Left renal cortex interstitium (tissue), 4 donors: ENCODE measurements at regions not wholly inside any gene's neighbourhood (a gene's known extent, or its start where the extent isn't known, plus 50 kb on each side); places are given as distances from the start of the nearest gene placed in this dataset.
"Not testable (repeated sequence)": the region's sequence is repeated elsewhere in the genome, so short reads cannot be mapped to it uniquely, and the experiment has no call there.

ENCODE experiments used
- DNase-seq, 4 donors: peaks; one replicate each; pipeline ENCODE4 v3.0.0-alpha.2; 2013; ENCODE audit warnings: low read depth in 4 of 4, low spot score in 2 of 4, missing footprints in 1 of 4

GRCh38 chr5:53263151-53263550, 153.6 kb upstream of the MOCS2 start:
- DNase-seq = no peak

GRCh38 chr5:53265043-53265442, 155.5 kb upstream of the MOCS2 start:
- DNase-seq = no peak

- not testable (repeated sequence) for DNase-seq
Measured at GRCh38 chr5:53268241-53268640, 158.7 kb upstream of the MOCS2 start.

GRCh38 chr5:53275666-53276065, 166.1 kb upstream of the MOCS2 start:
- no peak for DNase-seq

- DNase-seq = no peak
Measured at GRCh38 chr5:53276825-53277224, 167.3 kb upstream of the MOCS2 start.

GRCh38 chr5:53277491-53277890, 167.9 kb upstream of the MOCS2 start:
- no peak for DNase-seq

- DNase-seq = no peak
Measured at GRCh38 chr5:53287573-53287972, 178.0 kb upstream of the MOCS2 start.

- DNase-seq = no peak
Measured at GRCh38 chr5:53288511-53288910, 179.0 kb upstream of the MOCS2 start.

GRCh38 chr5:53291047-53291446, 181.5 kb upstream of the MOCS2 start:
- no peak for DNase-seq

- DNase-seq = no peak
Measured at GRCh38 chr5:53291528-53291927, 182.0 kb upstream of the MOCS2 start.

GRCh38 chr5:53298841-53299240, 181.6 kb upstream of the FST start:
- no peak for DNase-seq

- no peak for DNase-seq
Measured at GRCh38 chr5:53302529-53302928, 177.9 kb upstream of the FST start.

- no peak for DNase-seq
Measured at GRCh38 chr5:53303105-53303504, 177.3 kb upstream of the FST start.

- DNase-seq = not testable (repeated sequence)
Measured at GRCh38 chr5:53305316-53305715, 175.1 kb upstream of the FST start.

- DNase-seq = no peak
Measured at GRCh38 chr5:53309653-53310052, 170.8 kb upstream of the FST start.

GRCh38 chr5:53311681-53312080, 168.7 kb upstream of the FST start:
- DNase-seq = no peak

- DNase-seq = no peak
Measured at GRCh38 chr5:53313145-53313544, 167.3 kb upstream of the FST start.

GRCh38 chr5:53318303-53318702, 162.1 kb upstream of the FST start:
- no peak for DNase-seq

GRCh38 chr5:53319315-53319714, 161.1 kb upstream of the FST start:
- DNase-seq = no peak

- DNase-seq = no peak
Measured at GRCh38 chr5:53321073-53321472, 159.4 kb upstream of the FST start.

- no peak for DNase-seq
Measured at GRCh38 chr5:53321721-53322120, 158.7 kb upstream of the FST start.

- DNase-seq = no peak
Measured at GRCh38 chr5:53322257-53322656, 158.2 kb upstream of the FST start.

GRCh38 chr5:53323511-53323910, 156.9 kb upstream of the FST start:
- no peak for DNase-seq
